IMR-90 (cell line): ENCODE measurements at regions not wholly inside any gene's neighbourhood (a gene's known extent, or its start where the extent isn't known, plus 50 kb on each side); places are given as distances from the start of the nearest gene placed in this dataset.

Experiments used
- ATAC-seq: fragments of 200-7000 bp; cut with Tn5 transposase; 2 replicates; pipeline ENCODE4 v1.9.1; 2020; ENCODE audit warnings: low read depth, mild to moderate bottlenecking, moderate library complexity
- BruUV-seq: library from RNA; stranded (reverse); fragments of 400-500 nt; replicated peaks from 2 replicates; lab custom pipeline; 2021; lab: Mats Ljungman, UMichigan
- CTCF ChIA-PET: fragments of 300-600 bp; formaldehyde crosslinking; extraction: SDS; loops from one replicate; lab custom pipeline; 2021; ENCODE audit warnings: antibody characterized with exemption; lab: Yijun Ruan, JAX
- POLR2A ChIA-PET: fragments of 300-600 bp; sonication (Branson Sonifier 250); formaldehyde crosslinking; loops from one replicate; lab custom pipeline; 2022; ENCODE audit warnings: antibody characterized with exemption; ENCODE audit not compliant: unreplicated experiment; lab: Charles Lee
- DNase-seq: peaks from one replicate; pipeline ENCODE4 v3.0.0; 2013
- H2AFZ ChIP-seq: replicated peaks from 2 replicates; pipeline ENCODE3; 2013; ENCODE audit warnings: low read length, mild to moderate bottlenecking; ENCODE audit not compliant: poor library complexity
- H2AK5ac ChIP-seq: 2 replicates; pipeline ENCODE4 v1.6.1; 2013; ENCODE audit warnings: low read depth, low read length, inconsistent platforms
- H2AK9ac ChIP-seq: replicated peaks from 2 replicates; pipeline ENCODE3; 2013; ENCODE audit warnings: mild to moderate bottlenecking, low read depth, low read length, moderate library complexity; ENCODE audit not compliant: poor library complexity
- H2BK120ac ChIP-seq: 2 replicates; pipeline ENCODE4 v1.6.1; 2013; ENCODE audit warnings: low read depth, low read length, inconsistent platforms
- H2BK15ac ChIP-seq: 3 replicates; pipeline ENCODE4 v1.6.1; 2013; ENCODE audit warnings: low read depth, low read length, inconsistent platforms
- H2BK20ac ChIP-seq: 2 replicates; pipeline ENCODE4 v1.6.1; 2013; ENCODE audit warnings: low read depth, mild to moderate bottlenecking, inconsistent platforms, low read length, moderate library complexity
- H2BK5ac ChIP-seq: 2 replicates; pipeline ENCODE4 v1.6.1; 2013; ENCODE audit warnings: mild to moderate bottlenecking, low read depth, low read length, inconsistent platforms; ENCODE audit not compliant: poor library complexity, severe bottlenecking
- H3K14ac ChIP-seq: replicated peaks from 2 replicates; pipeline ENCODE4 v1.6.1; 2013; ENCODE audit warnings: low read depth, low read length, inconsistent platforms
- H3K18ac ChIP-seq: 2 replicates; pipeline ENCODE4 v1.6.1; 2013; ENCODE audit warnings: low read depth, low read length, control low read depth
- H3K23ac ChIP-seq: 2 replicates; pipeline ENCODE4 v1.6.1; 2013; ENCODE audit warnings: low read depth, low read length, inconsistent platforms
- H3K27ac ChIP-seq: 2 replicates; pipeline ENCODE4 v1.5.1; 2013; ENCODE audit warnings: mild to moderate bottlenecking, control low read depth, low read length; ENCODE audit not compliant: insufficient read depth
- H3K27me3 ChIP-seq: 2 replicates; pipeline ENCODE4 v1.6.1; 2013; ENCODE audit warnings: low read length; ENCODE audit not compliant: control insufficient read depth, insufficient read depth
- H3K36me3 ChIP-seq: 2 replicates; pipeline ENCODE4 v1.6.1; 2013; ENCODE audit warnings: low read length, mixed read lengths; ENCODE audit not compliant: control insufficient read depth, insufficient read depth
- H3K4ac ChIP-seq: 2 replicates; pipeline ENCODE4 v1.6.1; 2013; ENCODE audit warnings: low read depth, low read length, inconsistent platforms
- H3K4me1 ChIP-seq: 2 replicates; pipeline ENCODE4 v1.6.1; 2013; ENCODE audit warnings: low read length, mixed read lengths; ENCODE audit not compliant: control insufficient read depth, insufficient read depth
- H3K4me2 ChIP-seq: 2 replicates; pipeline ENCODE4 v1.6.1; 2013; ENCODE audit warnings: low read depth, mild to moderate bottlenecking, control low read depth, low read length, moderate library complexity
- H3K4me3 ChIP-seq: 2 replicates; pipeline ENCODE4 v1.5.1; 2013; ENCODE audit warnings: low read depth, mild to moderate bottlenecking, control low read depth, low read length, moderate library complexity; ENCODE audit not compliant: insufficient read depth
- H3K56ac ChIP-seq: 2 replicates; pipeline ENCODE4 v1.6.1; 2013; ENCODE audit warnings: low read length, inconsistent platforms; ENCODE audit not compliant: insufficient read depth; ENCODE audit errors: extremely low read depth
- H3K79me1 ChIP-seq, 2 experiments: 2 replicates each; pipeline ENCODE4 v1.6.1; 2013; ENCODE audit warnings: low read length in 2 of 2, inconsistent platforms in 1 of 2, low read depth in 1 of 2
- H3K9ac ChIP-seq: 2 replicates; pipeline ENCODE4 v1.6.1; 2013; ENCODE audit warnings: low read depth, low read length, control low read depth
- H3K9me1 ChIP-seq: 2 replicates; pipeline ENCODE4 v1.6.1; 2013; ENCODE audit warnings: low read length, inconsistent platforms; ENCODE audit not compliant: insufficient read depth
- H3K9me3 ChIP-seq: 2 replicates; pipeline ENCODE4 v1.6.1; 2013; ENCODE audit warnings: low read length; ENCODE audit not compliant: control insufficient read depth, insufficient read depth
- H4K20me1 ChIP-seq: 2 replicates; pipeline ENCODE4 v1.6.1; 2013; ENCODE audit warnings: low read length, inconsistent platforms; ENCODE audit not compliant: insufficient read depth
- H4K5ac ChIP-seq: 2 replicates; pipeline ENCODE4 v1.6.1; 2013; ENCODE audit warnings: mild to moderate bottlenecking, low read depth, low read length, control low read depth
- H4K8ac ChIP-seq, 2 experiments: 2 replicates each; pipeline ENCODE4 v1.6.1; 2013; ENCODE audit warnings: low read depth in 2 of 2, low read length in 2 of 2, control low read depth in 1 of 2, inconsistent platforms in 1 of 2
- H4K91ac ChIP-seq: 2 replicates; pipeline ENCODE4 v1.6.1; 2013; ENCODE audit warnings: low read depth, low read length, inconsistent platforms; ENCODE audit not compliant: insufficient read depth
- BHLHE40 ChIP-seq: fragments of 150-350 bp; IDR thresholded peaks from 2 replicates; pipeline ENCODE4 v1.6.1; 2016; ENCODE audit warnings: mild to moderate bottlenecking, low read depth, low read length
- CEBPB ChIP-seq: IDR thresholded peaks from 2 replicates; pipeline ENCODE4 v1.6.1; 2012; ENCODE audit warnings: low read depth, low read length, improper control_type of control experiment
- CHD1 ChIP-seq: IDR thresholded peaks from 2 replicates; pipeline ENCODE4 v1.6.1; 2012; ENCODE audit warnings: low read depth, low read length, improper control_type of control experiment
- CTCF ChIP-seq: conservative IDR thresholded peaks from 2 replicates; pipeline ENCODE4 v1.5.1; 2012; ENCODE audit warnings: mild to moderate bottlenecking, low read depth, low read length, improper control_type of control experiment
- ELK1 ChIP-seq: fragments of 150-350 bp; IDR thresholded peaks from 2 replicates; pipeline ENCODE4 v1.6.1; 2016; ENCODE audit warnings: low read depth, mild to moderate bottlenecking, low read length, moderate library complexity, borderline replicate concordance
- FOS ChIP-seq: fragments of 150-350 bp; IDR thresholded peaks from 2 replicates; pipeline ENCODE4 v1.6.1; 2016; ENCODE audit warnings: low read depth, low read length
- MAFK ChIP-seq: IDR thresholded peaks from 2 replicates; pipeline ENCODE4 v1.6.1; 2012; ENCODE audit warnings: low read depth, low read length, improper control_type of control experiment
- MAZ ChIP-seq: IDR thresholded peaks from 2 replicates; pipeline ENCODE4 v1.6.1; 2012; ENCODE audit warnings: low read depth, mild to moderate bottlenecking, low read length, improper control_type of control experiment, moderate library complexity, borderline replicate concordance
- MXI1 ChIP-seq: IDR thresholded peaks from 2 replicates; pipeline ENCODE4 v1.6.1; 2012; ENCODE audit warnings: low read depth, mild to moderate bottlenecking, low read length, moderate library complexity, borderline replicate concordance
- NFE2L2 ChIP-seq: fragments of 150-350 bp; IDR thresholded peaks from 2 replicates; pipeline ENCODE4 v1.6.1; 2016; ENCODE audit warnings: low read depth, mild to moderate bottlenecking, low read length
- POLR2A ChIP-seq: IDR thresholded peaks from 2 replicates; pipeline ENCODE4 v1.6.1; 2012; ENCODE audit warnings: mild to moderate bottlenecking, low read depth, low read length
- RAD21 ChIP-seq: IDR thresholded peaks from 2 replicates; pipeline ENCODE4 v1.6.1; 2012; ENCODE audit warnings: low read length, improper control_type of control experiment
- RCOR1 ChIP-seq: IDR thresholded peaks from 2 replicates; pipeline ENCODE4 v1.6.1; 2012; ENCODE audit warnings: mild to moderate bottlenecking, low read length, improper control_type of control experiment; ENCODE audit not compliant: insufficient replicate concordance
- RFX5 ChIP-seq: IDR thresholded peaks from 2 replicates; pipeline ENCODE4 v1.8.0; 2012; ENCODE audit warnings: low read depth, mild to moderate bottlenecking, low read length, moderate library complexity
- SMC3 ChIP-seq: fragments of 150-350 bp; IDR thresholded peaks from 2 replicates; pipeline ENCODE4 v1.6.1; 2016; ENCODE audit warnings: low read depth, mild to moderate bottlenecking, antibody characterized with exemption, low read length, moderate library complexity
- WGBS, 2 experiments: methylation state at CpG; one replicate each; pipeline versions ENCODE4 v1.1.5 to v1.1.7; 2013; ENCODE audit warnings: missing lambda C conversion rate in 2 of 2; ENCODE audit not compliant: insufficient read length in 1 of 2; ENCODE audit errors: extremely low coverage in 2 of 2; 5-methylcytosine and 5-hydroxymethylcytosine counted together
- dilution Hi-C: fragments of 300-500 bp; cut with HindIII; formaldehyde crosslinking; loops from one replicate; pipeline ENCODE4 v1.14.3; 2018; ENCODE audit warnings: low sequenced_read_pairs; ENCODE audit not compliant: unreplicated experiment
- in situ Hi-C: fragments of 300-500 bp; cut with MboI; formaldehyde crosslinking; loops from 3 replicates; pipeline ENCODE4 v1.14.3; 2019; ENCODE audit warnings: low sequenced_read_pairs, inconsistent platforms, mixed read lengths
- intact Hi-C: fragments of 100-400 bp; cut with micrococcal nuclease; formaldehyde crosslinking; loops from 2 replicates; pipeline ENCODE4 v1.10.0; 2022

GRCh38 chr4:100095729-100096595 is 94.3 kb downstream of the DDIT4L start:
- Histone ChIP-seq H3K4me3 (no peak overlapping the region), H2AK9ac (no peak overlapping the region), H3K4me2 (no peak overlapping the region), H2BK20ac (no peak overlapping the region), H3K23ac (no peak overlapping the region), H2AFZ (no peak overlapping the region), H3K56ac (no peak overlapping the region), H3K4me1 (peaks cover 3% of the 10 kb centered on the region), H4K91ac (no peak overlapping the region), H3K27ac (no peak overlapping the region), H3K9me3 (no peaks in the 10 kb centered on the region), H3K79me1 (no peaks in the 10 kb centered on the region), H3K4ac (no peak overlapping the region), H4K20me1 (no peaks in the 10 kb centered on the region), H2BK120ac (peak overlapping the region; percentile 38; the same call in 1 of the 2 replicates), H4K8ac (no peak overlapping the region), H2AK5ac (0 out of 2 replicates have a peak overlapping the region, but pooled peaks have one; percentile 7), H2BK5ac (no peak overlapping the region), H3K9ac (no peak overlapping the region), H2BK15ac (no peak overlapping the region), H3K36me3 (no peaks in the 10 kb centered on the region), H3K14ac (no peak overlapping the region), H4K5ac (no peak overlapping the region; the same call in 1 of the 2 replicates), H3K18ac (peak overlapping the region; percentile 11; the same call in 1 of the 2 replicates), H3K27me3 (no peaks in the 10 kb centered on the region; the same call in 1 of the 2 replicates), H3K9me1 (no peaks in the 10 kb centered on the region)
- dilution Hi-C loops (no loop called here), in situ Hi-C loops (no loop called here), intact Hi-C loops (loop anchor here (5.0 to 10.0 kb wide), 3 partner anchors 99 to 1639 kb away; no protein-coding TSS in a partner anchor)
- ChIA-PET CTCF (interaction anchor here (0.5 to 1.6 kb wide), 9 partner anchors 17 to 624 kb away, joined by 3 to 11 read pairs (median 3); no protein-coding TSS in a partner anchor), POLR2A (no interaction called here)
- ATAC-seq (peak; percentile 93), DNase-seq (peak; percentile 77)
- no TSS peak for BruUV-seq
- no CpG with 5 or more reads among the region's 7 CpGs for WGBS, 2 experiments
- TF ChIP-seq ELK1 (no peak), POLR2A (no peak), CTCF (peak; percentile 77), RFX5 (no peak), NFE2L2 (no peak), RCOR1 (no peak), BHLHE40 (no peak), MAFK (no peak), FOS (no peak), CHD1 (no peak), RAD21 (peak; percentile 52), MAZ (no peak), CEBPB (no peak), MXI1 (no peak), SMC3 (peak; percentile 68)
